LNCAP (cell line): ENCODE measurements at regions not wholly inside any gene's neighbourhood (a gene's known extent, or its start where the extent isn't known, plus 50 kb on each side); places are given as distances from the start of the nearest gene placed in this dataset.

ENCODE experiments used
- CTCF ChIP-seq: fragments of 450-650 bp; IDR thresholded peaks from 2 replicates; pipeline ENCODE4 v1.5.1; 2017; ENCODE audit warnings: mild to moderate bottlenecking

- no peak for TF ChIP-seq CTCF
These were observed 158.2 kb upstream of the DIO3 start for GRCh38 chr14:101402936-101403660.

- TF ChIP-seq CTCF: no peak
These were observed 156.7 kb upstream of the DIO3 start for GRCh38 chr14:101404426-101405170.

GRCh38 chr14:101405171-101405883 lies 156.0 kb upstream of the DIO3 start:
- TF ChIP-seq CTCF: no peak

- TF ChIP-seq CTCF: no peak
These were observed 154.4 kb upstream of the DIO3 start for GRCh38 chr14:101406921-101407320.

- TF ChIP-seq CTCF: no peak
These were observed 154.0 kb upstream of the DIO3 start for GRCh38 chr14:101407328-101407727.

- TF ChIP-seq CTCF: no peak
These were observed 153.0 kb upstream of the DIO3 start for GRCh38 chr14:101408077-101408831.

GRCh38 chr14:101409006-101409543 lies 152.2 kb upstream of the DIO3 start:
- no peak for TF ChIP-seq CTCF
